Kidney epithelial cell (primary cell): ENCODE measurements at regions not wholly inside any gene's neighbourhood (a gene's known extent, or its start where the extent isn't known, plus 50 kb on each side); places are given as distances from the start of the nearest gene placed in this dataset.

Experiments
- DNase-seq: peaks from one replicate; pipeline ENCODE4 v3.0.0-alpha.2; 2010; ENCODE audit warnings: low read depth
- H3K27me3 ChIP-seq: 2 replicates; pipeline ENCODE4 v1.6.0; 2011; ENCODE audit warnings: low read length; ENCODE audit not compliant: control insufficient read depth, insufficient read depth
- H3K36me3 ChIP-seq: 2 replicates; pipeline ENCODE4 v1.5.1; 2011; ENCODE audit warnings: low read length; ENCODE audit not compliant: control insufficient read depth, insufficient read depth
- H3K4me3 ChIP-seq: 2 replicates; pipeline ENCODE4 v1.5.1; 2011; ENCODE audit warnings: low read depth, mild to moderate bottlenecking, control low read depth, low read length
- TF ChIP-seq, protein P1 (sequence below): IDR thresholded peaks from 2 replicates; pipeline ENCODE4 v1.5.1; 2011; ENCODE audit warnings: mild to moderate bottlenecking, moderate library complexity, low read length, control low read depth, inconsistent platforms; ENCODE audit not compliant: insufficient read depth, poor library complexity, severe bottlenecking

DNA sequence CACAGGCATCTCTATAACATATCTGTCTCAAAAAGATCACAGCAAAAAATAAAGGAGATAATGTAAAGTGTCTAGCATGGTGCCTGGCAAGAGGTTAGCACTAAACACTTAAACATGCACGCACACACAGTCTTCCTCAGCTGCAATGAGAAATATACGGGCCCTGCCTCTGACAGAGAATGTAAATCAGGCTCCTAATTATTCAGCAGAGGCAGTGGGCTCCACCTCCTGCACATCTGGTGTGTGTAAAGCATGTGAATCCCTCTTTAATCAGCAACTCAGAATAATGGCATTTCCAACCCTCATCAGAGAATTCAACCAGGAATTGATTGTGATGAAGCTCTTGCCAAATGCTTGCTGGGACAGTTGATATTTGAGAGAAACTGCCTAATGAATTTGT, 85.6 kb upstream of the KCNA3 start:
- H3K27me3 ChIP-seq: no peaks in the 10 kb centered on the region
- H3K36me3 ChIP-seq: no peaks in the 10 kb centered on the region
- H3K4me3 ChIP-seq: no peak overlapping the region
- DNase-seq: no peak
- TF ChIP-seq, protein P1, sequence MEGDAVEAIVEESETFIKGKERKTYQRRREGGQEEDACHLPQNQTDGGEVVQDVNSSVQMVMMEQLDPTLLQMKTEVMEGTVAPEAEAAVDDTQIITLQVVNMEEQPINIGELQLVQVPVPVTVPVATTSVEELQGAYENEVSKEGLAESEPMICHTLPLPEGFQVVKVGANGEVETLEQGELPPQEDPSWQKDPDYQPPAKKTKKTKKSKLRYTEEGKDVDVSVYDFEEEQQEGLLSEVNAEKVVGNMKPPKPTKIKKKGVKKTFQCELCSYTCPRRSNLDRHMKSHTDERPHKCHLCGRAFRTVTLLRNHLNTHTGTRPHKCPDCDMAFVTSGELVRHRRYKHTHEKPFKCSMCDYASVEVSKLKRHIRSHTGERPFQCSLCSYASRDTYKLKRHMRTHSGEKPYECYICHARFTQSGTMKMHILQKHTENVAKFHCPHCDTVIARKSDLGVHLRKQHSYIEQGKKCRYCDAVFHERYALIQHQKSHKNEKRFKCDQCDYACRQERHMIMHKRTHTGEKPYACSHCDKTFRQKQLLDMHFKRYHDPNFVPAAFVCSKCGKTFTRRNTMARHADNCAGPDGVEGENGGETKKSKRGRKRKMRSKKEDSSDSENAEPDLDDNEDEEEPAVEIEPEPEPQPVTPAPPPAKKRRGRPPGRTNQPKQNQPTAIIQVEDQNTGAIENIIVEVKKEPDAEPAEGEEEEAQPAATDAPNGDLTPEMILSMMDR: no peak

GRCh38 chr1:110756506-110756905, 81.8 kb upstream of the KCNA3 start:
- H3K36me3 ChIP-seq: no peaks in the 10 kb centered on the region
- H3K27me3 ChIP-seq: no peaks in the 10 kb centered on the region
- TF ChIP-seq, protein P1: no peak
- H3K4me3 ChIP-seq: no peak overlapping the region
- no peak for DNase-seq

GRCh38 chr1:110752941-110753725, 78.4 kb upstream of the KCNA3 start:
- Histone ChIP-seq H3K36me3 (no peaks in the 10 kb centered on the region), H3K4me3 (no peak overlapping the region), H3K27me3 (peaks cover 2% of the 10 kb centered on the region)
- DNase-seq: no peak
- TF ChIP-seq, protein P1: no peak

DNA sequence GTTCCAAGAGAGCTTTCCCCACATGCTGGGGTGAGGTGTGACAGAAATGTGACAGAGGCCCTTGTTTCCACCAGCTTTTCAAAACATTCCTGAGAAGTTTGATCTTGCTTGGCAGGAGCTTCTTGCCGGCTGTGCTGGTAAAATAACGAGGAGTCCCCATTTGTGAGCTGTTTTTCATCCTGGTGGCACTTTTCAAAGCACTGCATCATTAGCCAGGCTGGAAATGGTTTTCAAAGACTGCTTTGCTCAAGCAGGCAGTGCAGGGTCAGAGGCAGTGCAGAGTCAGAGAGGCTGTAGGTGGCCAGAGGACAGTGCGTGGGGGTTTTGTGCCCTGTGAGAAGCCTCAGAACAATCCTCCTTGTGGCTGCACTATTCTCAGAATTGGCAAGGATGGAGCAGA, 75.8 kb upstream of the KCNA3 start:
- H3K4me3 ChIP-seq: no peak overlapping the region
- DNase-seq: no peak
- TF ChIP-seq, protein P1: no peak
- peaks cover 2% of the 10 kb centered on the region for H3K27me3 ChIP-seq
- no peaks in the 10 kb centered on the region for H3K36me3 ChIP-seq

DNA sequence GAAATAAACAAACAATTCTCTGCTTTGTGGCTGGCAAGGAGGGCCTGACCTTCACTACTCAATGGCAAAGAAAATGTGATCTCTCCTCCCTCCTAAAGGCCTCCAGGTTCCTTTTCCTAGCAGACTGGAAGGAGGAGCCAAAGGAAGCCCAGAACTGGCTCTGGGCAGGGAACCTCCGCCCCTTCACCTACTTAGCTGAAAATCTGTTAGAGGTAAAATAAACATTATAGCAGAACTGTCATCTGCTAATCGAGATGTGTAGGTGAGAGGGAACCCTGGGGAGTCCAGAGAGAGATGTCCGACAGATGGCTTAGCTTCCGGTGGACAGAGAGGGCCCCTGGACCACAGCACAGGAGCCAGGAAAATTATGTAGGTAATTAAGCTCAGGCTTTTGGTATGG, 75.2 kb upstream of the KCNA3 start:
- Histone ChIP-seq H3K27me3 (peaks cover 2% of the 10 kb centered on the region), H3K36me3 (no peaks in the 10 kb centered on the region), H3K4me3 (no peak overlapping the region)
- DNase-seq: no peak
- TF ChIP-seq, protein P1: no peak
